AG04450 (cell line): ENCODE measurements at regions not wholly inside any gene's neighbourhood (a gene's known extent, or its start where the extent isn't known, plus 50 kb on each side); places are given as distances from the start of the nearest gene placed in this dataset.
"Not testable (repeated sequence)": the region's sequence is repeated elsewhere in the genome, so short reads cannot be mapped to it uniquely, and the experiment has no call there.

Experiments
- CTCF ChIA-PET: fragments of 300-600, 350-600 bp; formaldehyde crosslinking; extraction: SDS; loops from one replicate; lab custom pipeline; 2022; ENCODE audit warnings: antibody characterized with exemption, inconsistent platforms; lab: Charles Lee
- POLR2A ChIA-PET: fragments of 350-600 bp; formaldehyde crosslinking; extraction: SDS; loops from one replicate; lab custom pipeline; 2021; ENCODE audit warnings: antibody characterized with exemption, inconsistent platforms; lab: Yijun Ruan, JAX
- DNase-seq: peaks from one replicate; pipeline ENCODE4 v3.0.0-alpha.2; 2011; ENCODE audit warnings: low read depth, low spot score
- H3K27ac ChIP-seq: one replicate; pipeline ENCODE4 v1.5.1; 2012; ENCODE audit warnings: low read depth, low read length, control low read depth
- H3K27me3 ChIP-seq: one replicate; pipeline ENCODE4 v1.6.0; 2012; ENCODE audit warnings: low read length; ENCODE audit not compliant: control insufficient read depth, insufficient read depth
- H3K4me3 ChIP-seq: 2 replicates; pipeline ENCODE4 v1.5.1; 2011; ENCODE audit warnings: mild to moderate bottlenecking, low read depth, low read length, control low read depth
- H3K9me3 ChIP-seq: 2 replicates; pipeline ENCODE4 v1.5.1; 2012; ENCODE audit warnings: low read length; ENCODE audit not compliant: control insufficient read depth, insufficient read depth
- TF ChIP-seq, protein P1 (sequence below): IDR thresholded peaks from 2 replicates; pipeline ENCODE4 v1.5.1; 2011; ENCODE audit warnings: low read depth, low read length, control low read depth, inconsistent platforms

DNA sequence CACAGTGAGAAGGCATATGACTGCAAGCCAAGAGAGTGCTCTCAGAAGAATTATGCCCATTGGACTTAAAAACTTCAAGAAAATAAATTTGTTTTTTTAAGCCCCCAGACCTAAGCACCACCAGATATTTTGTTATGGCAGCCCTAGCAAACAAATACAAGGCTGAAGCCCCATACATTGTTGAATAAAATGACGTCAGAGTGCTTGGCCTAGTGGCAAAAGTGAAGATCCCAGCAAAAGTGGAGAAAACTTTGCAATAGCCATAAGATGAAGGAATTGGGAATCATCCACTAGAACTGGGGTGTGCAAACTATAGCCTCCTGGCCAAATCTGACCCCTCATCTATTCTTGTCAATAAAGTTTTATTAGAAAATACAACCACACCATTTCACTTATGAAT, 517.5 kb downstream of the IRS1 start:
- H3K4me3 ChIP-seq = no peak overlapping the region
- ChIA-PET POLR2A (interaction anchor here (0.5 kb wide), 1 partner anchor 73 kb away, joined by 11 read pairs; no protein-coding TSS in a partner anchor), CTCF (no interaction called here)
- TF ChIP-seq, protein P1, sequence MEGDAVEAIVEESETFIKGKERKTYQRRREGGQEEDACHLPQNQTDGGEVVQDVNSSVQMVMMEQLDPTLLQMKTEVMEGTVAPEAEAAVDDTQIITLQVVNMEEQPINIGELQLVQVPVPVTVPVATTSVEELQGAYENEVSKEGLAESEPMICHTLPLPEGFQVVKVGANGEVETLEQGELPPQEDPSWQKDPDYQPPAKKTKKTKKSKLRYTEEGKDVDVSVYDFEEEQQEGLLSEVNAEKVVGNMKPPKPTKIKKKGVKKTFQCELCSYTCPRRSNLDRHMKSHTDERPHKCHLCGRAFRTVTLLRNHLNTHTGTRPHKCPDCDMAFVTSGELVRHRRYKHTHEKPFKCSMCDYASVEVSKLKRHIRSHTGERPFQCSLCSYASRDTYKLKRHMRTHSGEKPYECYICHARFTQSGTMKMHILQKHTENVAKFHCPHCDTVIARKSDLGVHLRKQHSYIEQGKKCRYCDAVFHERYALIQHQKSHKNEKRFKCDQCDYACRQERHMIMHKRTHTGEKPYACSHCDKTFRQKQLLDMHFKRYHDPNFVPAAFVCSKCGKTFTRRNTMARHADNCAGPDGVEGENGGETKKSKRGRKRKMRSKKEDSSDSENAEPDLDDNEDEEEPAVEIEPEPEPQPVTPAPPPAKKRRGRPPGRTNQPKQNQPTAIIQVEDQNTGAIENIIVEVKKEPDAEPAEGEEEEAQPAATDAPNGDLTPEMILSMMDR = no peak
- no peaks in the 10 kb centered on the region for H3K27me3 ChIP-seq
- no peak for DNase-seq
- H3K9me3 ChIP-seq = no peaks in the 10 kb centered on the region
- H3K27ac ChIP-seq = no peak overlapping the region

DNA sequence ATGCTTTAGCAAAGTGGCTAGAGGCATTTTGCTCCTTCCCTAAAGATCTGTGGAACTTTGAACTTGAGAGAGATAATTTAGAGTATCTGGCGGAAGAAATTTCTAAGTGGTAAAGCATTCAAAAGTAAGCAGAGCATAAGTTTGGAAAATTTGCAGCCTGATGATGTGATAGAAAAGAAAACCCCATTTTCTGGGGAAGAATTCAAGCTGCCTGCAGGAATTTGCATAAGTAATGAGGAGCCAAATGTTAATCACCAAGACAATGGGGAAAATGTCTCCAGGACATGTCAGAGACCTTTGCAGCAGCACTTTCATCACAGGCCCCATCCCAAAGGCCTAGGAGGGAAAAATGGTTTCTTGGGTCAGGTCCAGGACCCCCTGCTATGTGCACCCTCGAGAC, 519.5 kb downstream of the IRS1 start:
- DNase-seq, POLR2A ChIA-PET, H3K27me3 ChIP-seq, CTCF ChIA-PET, H3K27ac ChIP-seq, H3K4me3 ChIP-seq, H3K9me3 ChIP-seq: not testable (repeated sequence)

DNA sequence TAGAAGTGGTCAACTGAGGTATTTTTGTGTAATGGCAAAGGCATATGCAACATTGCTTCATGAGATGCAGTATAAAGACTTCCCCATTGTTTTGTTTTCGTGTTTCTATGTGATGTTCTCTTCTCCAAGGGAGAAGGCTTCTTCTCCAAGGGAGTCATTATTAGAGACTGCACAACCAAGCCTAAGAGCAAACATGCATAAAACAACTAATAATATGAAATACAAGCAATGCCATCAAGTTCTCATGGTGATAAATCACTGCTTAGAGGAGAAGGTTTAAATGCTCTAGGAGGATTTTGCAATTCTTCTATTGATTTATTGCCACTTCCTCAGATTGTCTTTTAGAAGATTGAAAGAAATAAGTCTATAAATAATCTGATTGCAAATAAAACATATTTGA, 524.4 kb downstream of the IRS1 start:
- Histone ChIP-seq H3K27ac (no peak overlapping the region), H3K27me3 (no peaks in the 10 kb centered on the region), H3K9me3 (no peaks in the 10 kb centered on the region), H3K4me3 (no peak overlapping the region)
- DNase-seq = no peak
- ChIA-PET CTCF (interaction anchor here (0.9 kb wide), 1 partner anchor 527 kb away, joined by 3 read pairs; no protein-coding TSS in a partner anchor), POLR2A (no interaction called here)
- TF ChIP-seq, protein P1 = no peak

DNA sequence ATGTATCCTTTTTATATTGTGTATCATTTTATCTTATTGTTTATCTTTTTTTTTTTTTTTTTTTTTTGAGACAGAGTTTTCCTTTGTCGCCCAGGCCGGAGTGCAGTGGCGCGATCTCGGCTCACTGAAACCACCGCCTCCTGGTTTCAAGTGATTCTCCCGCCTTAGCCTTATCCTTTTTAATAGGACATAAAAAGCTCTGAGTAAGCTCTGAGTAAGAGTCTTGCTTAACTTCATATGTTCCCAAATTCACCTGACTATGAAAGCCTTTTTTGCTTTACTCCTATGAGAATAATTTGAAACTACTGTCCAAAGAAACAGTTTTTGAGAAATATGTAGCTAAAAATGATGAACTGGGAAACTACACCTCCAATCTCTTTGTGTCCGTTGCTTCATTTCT, 525.5 kb downstream of the IRS1 start:
- CTCF ChIA-PET = interaction anchor here (0.9 kb wide), 1 partner anchor 529 kb away, joined by 3 read pairs; no protein-coding TSS in a partner anchor
- POLR2A ChIA-PET = no interaction called here
- DNase-seq = no peak
- TF ChIP-seq, protein P1 = no peak
- no peak overlapping the region for H3K27ac ChIP-seq
- H3K4me3 ChIP-seq = no peak overlapping the region
- H3K9me3 ChIP-seq = no peaks in the 10 kb centered on the region
- no peaks in the 10 kb centered on the region for H3K27me3 ChIP-seq

DNA sequence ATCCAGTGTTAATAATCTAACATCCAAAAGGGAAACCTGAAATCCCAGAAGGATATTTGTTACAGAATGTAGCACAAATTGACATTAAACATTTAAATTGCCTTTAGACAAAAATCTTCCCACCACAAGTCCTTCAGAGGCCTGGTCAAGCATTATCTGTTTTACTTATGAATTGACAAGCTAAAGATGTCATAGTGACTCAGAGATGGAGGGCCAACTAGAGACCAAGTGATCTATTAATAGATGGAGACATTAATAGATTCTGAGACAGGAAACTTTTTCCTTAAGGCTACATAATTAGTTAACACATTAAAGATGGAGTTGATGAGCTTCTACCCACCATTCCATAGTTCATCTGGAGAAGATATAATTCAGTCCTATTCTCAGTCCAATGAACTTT, 526.2 kb downstream of the IRS1 start:
- CTCF ChIA-PET = no interaction called here
- no peak for DNase-seq
- Histone ChIP-seq H3K4me3 (no peak overlapping the region), H3K27me3 (no peaks in the 10 kb centered on the region), H3K27ac (no peak overlapping the region), H3K9me3 (no peaks in the 10 kb centered on the region)
- TF ChIP-seq, protein P1 = no peak
- POLR2A ChIA-PET = no interaction called here

DNA sequence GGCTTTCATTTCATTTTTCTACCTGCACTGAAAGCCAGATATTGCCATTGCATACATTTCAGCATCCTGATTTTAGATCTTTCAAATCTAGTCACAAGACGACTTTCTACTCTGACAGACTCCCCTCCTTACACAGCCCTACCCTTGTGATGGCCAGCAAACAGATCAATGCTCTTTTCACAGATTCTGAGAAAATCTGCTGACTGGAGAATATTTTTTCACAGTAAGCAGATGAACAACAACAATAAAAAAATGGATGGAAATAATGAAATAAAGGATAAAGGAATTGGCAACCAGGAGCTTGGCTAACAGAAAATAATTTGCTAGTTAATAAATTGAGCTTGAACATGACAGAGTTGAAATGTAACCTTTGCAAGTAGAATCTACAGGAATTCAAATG, 527.2 kb downstream of the IRS1 start:
- no peak for DNase-seq
- CTCF ChIA-PET = no interaction called here
- Histone ChIP-seq H3K27me3 (no peaks in the 10 kb centered on the region), H3K9me3 (no peaks in the 10 kb centered on the region), H3K27ac (no peak overlapping the region), H3K4me3 (no peak overlapping the region)
- TF ChIP-seq, protein P1 = no peak
- POLR2A ChIA-PET = no interaction called here
